GM19025 (cell line): ENCODE measurements at regions not wholly inside any gene's neighbourhood (a gene's known extent, or its start where the extent isn't known, plus 50 kb on each side); places are given as distances from the start of the nearest gene placed in this dataset.

ENCODE experiments used
- ATAC-seq: cut with Tn5 transposase; IDR thresholded peaks from one replicate; pipeline ENCODE4 v1.9.1; 2021; ENCODE audit warnings: mild to moderate bottlenecking, low read depth, moderate library complexity; ENCODE audit not compliant: unreplicated experiment

- ATAC-seq, result no peak
Observed at GRCh38 chr13:39856714-39857113, 201.3 kb downstream of the COG6 start.

- ATAC-seq, result no peak
Observed at GRCh38 chr13:39858794-39859193, 203.3 kb downstream of the COG6 start.

GRCh38 chr13:39859898-39860297, 204.4 kb downstream of the COG6 start:
- ATAC-seq, result no peak

- no peak for ATAC-seq
Observed at GRCh38 chr13:39862900-39863299, 207.4 kb downstream of the COG6 start.

- ATAC-seq, result no peak
Observed at GRCh38 chr13:39864221-39864620, 208.8 kb downstream of the COG6 start.

- ATAC-seq, result no peak
Observed at GRCh38 chr13:39866722-39867121, 211.3 kb downstream of the COG6 start.

- ATAC-seq, result no peak
Observed at GRCh38 chr13:39867807-39868206, 212.3 kb downstream of the COG6 start.

- no peak for ATAC-seq
Observed at GRCh38 chr13:39870197-39870747, 214.8 kb downstream of the COG6 start.

- ATAC-seq, result no peak
Observed at GRCh38 chr13:39874331-39875053, 219.0 kb downstream of the COG6 start.

GRCh38 chr13:39875111-39875987, 219.9 kb downstream of the COG6 start:
- no peak for ATAC-seq

GRCh38 chr13:39876258-39876657, 220.8 kb downstream of the COG6 start:
- no peak for ATAC-seq

- ATAC-seq, result no peak
Observed at GRCh38 chr13:39877134-39877533, 221.7 kb downstream of the COG6 start.

- no peak for ATAC-seq
Observed at GRCh38 chr13:39879286-39880035, 224.0 kb downstream of the COG6 start.

- ATAC-seq, result no peak
Observed at GRCh38 chr13:39881383-39881782, 225.9 kb downstream of the COG6 start.

GRCh38 chr13:39881887-39882286, 226.4 kb downstream of the COG6 start:
- no peak for ATAC-seq

GRCh38 chr13:39884166-39884565, 228.7 kb downstream of the COG6 start:
- no peak for ATAC-seq

- no peak for ATAC-seq
Observed at GRCh38 chr13:39886336-39886735, 230.9 kb downstream of the COG6 start.

- ATAC-seq, result no peak
Observed at GRCh38 chr13:39887387-39887786, 231.9 kb downstream of the COG6 start.

- no peak for ATAC-seq
Observed at GRCh38 chr13:39888865-39889810, 233.7 kb downstream of the COG6 start.

- no peak for ATAC-seq
Observed at GRCh38 chr13:39890537-39890936, 235.1 kb downstream of the COG6 start.
